NT2/D1 (cell line): ENCODE measurements at regions not wholly inside any gene's neighbourhood (a gene's known extent, or its start where the extent isn't known, plus 50 kb on each side); places are given as distances from the start of the nearest gene placed in this dataset.

Experiments used
- SUZ12 ChIP-seq: IDR thresholded peaks from 2 replicates; pipeline ENCODE4 v1.6.1; 2011; ENCODE audit not compliant: insufficient read length, insufficient read depth; ENCODE audit errors: extremely low read depth
- YY1 ChIP-seq: IDR thresholded peaks from 2 replicates; pipeline ENCODE4 v1.6.1; 2011; ENCODE audit not compliant: insufficient read length, insufficient read depth

GRCh38 chr6:163661272-163661671 lies 246.8 kb downstream of the QKI start:
- no peak for TF ChIP-seq SUZ12
- TF ChIP-seq YY1 = no peak
